GM23248 (cell line): ENCODE measurements at regions not wholly inside any gene's neighbourhood (a gene's known extent, or its start where the extent isn't known, plus 50 kb on each side); places are given as distances from the start of the nearest gene placed in this dataset.

Experiments
- DNase-seq: peaks from one replicate; pipeline ENCODE4 v3.0.0-alpha.2; 2015
- H2AFZ ChIP-seq: fragments of 200-600 bp; sonication (generic); 2 replicates; pipeline ENCODE4 v1.6.1; 2016; ENCODE audit warnings: antibody characterized with exemption
- H3F3A ChIP-seq: fragments of 200-600 bp; sonication (generic); 2 replicates; pipeline ENCODE4 v1.6.1; 2016; ENCODE audit warnings: mild to moderate bottlenecking, antibody characterized with exemption, mixed run types; ENCODE audit not compliant: insufficient read depth
- H3K27ac ChIP-seq: fragments of 200-600 bp; sonication (generic); 2 replicates; pipeline ENCODE4 v1.5.1; 2016; ENCODE audit warnings: mild to moderate bottlenecking
- H3K27me3 ChIP-seq: fragments of 200-600 bp; sonication (generic); replicated peaks from 2 replicates; pipeline ENCODE4 v1.6.1; 2016; ENCODE audit warnings: mild to moderate bottlenecking; ENCODE audit not compliant: insufficient read depth
- H3K36me3 ChIP-seq: fragments of 200-600 bp; sonication (generic); 2 replicates; pipeline ENCODE4 v1.6.1; 2016; ENCODE audit warnings: low read depth, mild to moderate bottlenecking
- H3K4me1 ChIP-seq: fragments of 200-600 bp; sonication (generic); 2 replicates; pipeline ENCODE4 v1.6.1; 2016; ENCODE audit warnings: mild to moderate bottlenecking; ENCODE audit not compliant: insufficient read depth
- H3K4me2 ChIP-seq: fragments of 200-600 bp; sonication (generic); one replicate; pipeline ENCODE4 v1.6.1; 2016; ENCODE audit warnings: mild to moderate bottlenecking; ENCODE audit not compliant: unreplicated experiment
- H3K4me3 ChIP-seq: fragments of 200-600 bp; sonication (generic); 2 replicates; pipeline ENCODE4 v1.5.1; 2016; ENCODE audit warnings: mild to moderate bottlenecking
- H3K79me2 ChIP-seq: fragments of 200-600 bp; sonication (generic); 2 replicates; pipeline ENCODE4 v1.6.1; 2016; ENCODE audit warnings: mild to moderate bottlenecking; ENCODE audit not compliant: insufficient read depth
- H3K9ac ChIP-seq: fragments of 200-600 bp; sonication (generic); 2 replicates; pipeline ENCODE4 v1.6.1; 2016; ENCODE audit warnings: mild to moderate bottlenecking
- H3K9me2 ChIP-seq: fragments of 200-600 bp; sonication (generic); 2 replicates; pipeline ENCODE4 v1.6.1; 2016; ENCODE audit warnings: mixed run types, mild to moderate bottlenecking, moderate library complexity; ENCODE audit not compliant: insufficient read depth
- H3K9me3 ChIP-seq: fragments of 200-600 bp; sonication (generic); one replicate; pipeline ENCODE4 v1.6.1; 2017; ENCODE audit warnings: low read depth
- H4K20me1 ChIP-seq: fragments of 200-600 bp; sonication (generic); 2 replicates; pipeline ENCODE4 v1.6.0; 2016; ENCODE audit not compliant: insufficient read depth
- EZH2 ChIP-seq: fragments of 200-600 bp; sonication (generic); IDR thresholded peaks from 2 replicates; pipeline ENCODE4 v1.6.1; 2018; ENCODE audit warnings: antibody characterized with exemption, mild to moderate bottlenecking; ENCODE audit not compliant: insufficient read depth, poor library complexity, severe bottlenecking
- EZH2phosphoT487 ChIP-seq: fragments of 200-600 bp; sonication (generic); IDR thresholded peaks from 2 replicates; pipeline ENCODE4 v1.6.1; 2018; ENCODE audit warnings: antibody characterized with exemption, moderate library complexity, mild to moderate bottlenecking, low read depth; ENCODE audit not compliant: insufficient read depth
- WGBS, 2 experiments: methylation state at CpG; one replicate each; pipeline ENCODE4 v1.1.6; 2015 to 2017; ENCODE audit warnings: low lambda C conversion rate in 2 of 2, low coverage in 1 of 2; ENCODE audit errors: missing lambda C conversion rate in 2 of 2; 5-methylcytosine and 5-hydroxymethylcytosine counted together
- in situ Hi-C: fragments of 300-500 bp; cut with MboI; formaldehyde crosslinking; loops from 2 replicates; pipeline ENCODE4 v1.15.0; 2020

DNA sequence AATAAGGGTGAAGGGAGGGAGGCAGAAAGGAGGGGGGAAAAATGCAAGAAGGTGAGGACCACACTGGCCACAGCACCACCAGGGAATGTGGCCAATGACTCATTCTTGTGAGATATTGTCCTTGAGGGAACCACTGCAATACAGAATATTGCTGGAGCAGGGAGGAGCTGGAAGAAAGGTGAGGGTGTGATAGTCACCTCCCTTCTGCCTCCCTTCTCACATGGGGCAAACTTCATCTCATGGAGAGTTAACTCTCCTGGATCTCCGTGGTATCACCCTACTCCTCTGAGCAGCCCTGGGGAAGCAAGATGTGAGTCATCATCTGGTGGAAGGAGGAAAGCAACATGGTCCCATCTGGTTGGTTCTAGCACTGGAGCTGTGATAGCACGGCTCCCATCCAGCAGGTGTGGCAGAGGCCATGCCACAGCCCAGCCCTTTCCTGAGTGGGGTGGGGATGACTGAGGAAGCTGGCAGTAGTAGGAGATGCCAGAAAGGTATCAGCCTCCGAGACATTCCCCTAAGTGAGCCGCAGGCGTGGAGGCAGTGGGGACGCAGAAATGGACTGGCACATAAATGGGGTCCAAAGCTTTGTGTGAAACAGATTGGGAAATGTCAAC lies 115.9 kb upstream of the LPP start:
- TF ChIP-seq EZH2phosphoT487 (no peak), EZH2 (no peak)
- Histone ChIP-seq H3K9ac (no peak overlapping the region), H3K9me2 (no peaks in the 10 kb centered on the region), H3K4me3 (no peak overlapping the region), H3K79me2 (no peaks in the 10 kb centered on the region), H3K4me2 (no peak overlapping the region), H3K27me3 (no peaks in the 10 kb centered on the region), H2AFZ (no peak overlapping the region), H3K27ac (no peak overlapping the region), H3K4me1 (no peaks in the 10 kb centered on the region), H3K36me3 (no peaks in the 10 kb centered on the region), H3F3A (no peaks in the 10 kb centered on the region), H3K9me3 (no peaks in the 10 kb centered on the region), H4K20me1 (no peaks in the 10 kb centered on the region)
- WGBS, 2 experiments = 80 to 81% methylated on average over 6 of the region's 6 CpGs
- peak; percentile 47 for DNase-seq
- in situ Hi-C loops = no loop called here

DNA sequence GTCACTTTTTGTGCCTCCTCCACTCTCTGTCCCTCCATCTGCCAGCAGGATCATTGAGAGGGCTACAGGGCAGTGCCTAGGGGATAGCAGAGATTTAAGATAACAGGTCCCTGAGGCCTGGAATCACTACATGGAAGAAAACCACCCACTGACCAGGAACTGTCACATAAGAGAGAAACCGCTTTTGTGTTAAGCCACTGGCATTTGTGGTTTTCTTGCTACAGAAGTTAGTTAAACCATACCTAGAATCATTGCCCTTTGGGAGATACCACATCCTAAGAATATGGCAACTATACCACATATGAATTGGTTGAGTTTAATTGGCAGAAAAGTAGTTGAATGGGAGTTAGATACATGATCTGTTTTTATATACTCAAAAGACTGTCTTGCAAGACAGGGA lies 112.8 kb upstream of the LPP start:
- no peaks in the 10 kb centered on the region for H3K4me1 ChIP-seq
- H3K9ac ChIP-seq = no peak overlapping the region
- H3K9me3 ChIP-seq = no peaks in the 10 kb centered on the region
- in situ Hi-C loops = no loop called here
- H4K20me1 ChIP-seq = no peaks in the 10 kb centered on the region
- no peak for DNase-seq
- no peaks in the 10 kb centered on the region for H3F3A ChIP-seq
- H3K79me2 ChIP-seq = no peaks in the 10 kb centered on the region
- no peak for TF ChIP-seq EZH2
- TF ChIP-seq EZH2phosphoT487 = no peak
- no peaks in the 10 kb centered on the region for H3K9me2 ChIP-seq
- no peak overlapping the region for H3K4me3 ChIP-seq
- H3K27me3 ChIP-seq = no peaks in the 10 kb centered on the region
- no peak overlapping the region for H3K4me2 ChIP-seq
- H3K27ac ChIP-seq = no peak overlapping the region
- H2AFZ ChIP-seq = no peak overlapping the region
- H3K36me3 ChIP-seq = no peaks in the 10 kb centered on the region
- WGBS, 2 experiments = 100% methylated on average over 1 of the region's 1 CpG

DNA sequence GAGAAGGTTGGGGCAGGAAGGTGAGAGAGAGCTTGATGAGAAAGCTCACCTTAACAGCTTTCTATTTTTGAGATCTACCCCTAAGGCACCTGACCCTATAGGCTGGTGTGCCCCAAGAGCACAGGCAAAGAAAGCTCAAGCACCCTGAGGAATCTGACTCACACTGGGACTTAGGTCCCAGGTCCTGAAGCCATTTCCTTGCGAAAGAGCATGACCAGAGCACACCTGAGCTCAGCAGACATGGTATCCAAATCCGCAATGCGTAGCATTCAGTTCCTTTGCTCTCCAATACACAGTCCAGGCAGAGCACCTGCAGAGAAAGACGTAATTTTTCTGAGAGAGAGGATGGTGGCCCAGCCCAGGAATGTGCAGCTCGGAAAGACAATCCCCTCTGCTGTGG lies 112.1 kb upstream of the LPP start:
- Histone ChIP-seq H3K4me3 (no peak overlapping the region), H3K4me2 (no peak overlapping the region), H3K9me3 (no peaks in the 10 kb centered on the region), H4K20me1 (no peaks in the 10 kb centered on the region), H3K79me2 (no peaks in the 10 kb centered on the region), H3K27me3 (no peaks in the 10 kb centered on the region), H3F3A (no peaks in the 10 kb centered on the region), H3K9me2 (no peaks in the 10 kb centered on the region), H3K9ac (no peak overlapping the region), H3K27ac (no peak overlapping the region), H3K4me1 (0 out of 2 replicates have a peak, but pooled peaks cover 3% of the 10 kb centered on the region), H2AFZ (no peak overlapping the region), H3K36me3 (no peaks in the 10 kb centered on the region)
- WGBS, 2 experiments = 96% methylated on average over 5 of the region's 5 CpGs
- in situ Hi-C loops = no loop called here
- DNase-seq = no peak
- TF ChIP-seq EZH2 = no peak
- no peak for TF ChIP-seq EZH2phosphoT487

DNA sequence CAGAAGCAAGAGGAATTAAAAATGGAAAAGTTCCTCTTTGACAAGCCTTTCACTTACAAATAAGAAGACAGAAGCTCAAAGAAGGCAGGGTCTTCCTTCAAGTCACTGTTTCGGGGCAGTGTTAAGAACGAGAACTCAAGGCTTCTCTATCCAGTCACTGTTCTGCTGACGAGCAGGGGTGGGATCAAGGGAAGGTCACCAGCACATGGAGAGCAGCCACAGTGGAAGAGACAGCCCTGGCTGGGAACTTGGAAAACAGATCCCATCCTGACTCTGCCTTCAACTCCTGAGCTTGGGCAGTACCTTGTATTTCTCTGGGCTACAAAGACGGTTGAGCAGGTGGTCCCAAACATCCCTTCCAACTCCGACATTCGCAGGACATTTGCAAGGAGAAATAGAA lies 111.5 kb upstream of the LPP start:
- WGBS, 2 experiments = 92 to 98% methylated on average over 6 of the region's 6 CpGs

More for the DNA sequence above, 111.5 kb upstream of the LPP start:
- no peaks in the 10 kb centered on the region for H3K9me2 ChIP-seq
- no peak overlapping the region for H3K4me3 ChIP-seq
- no peak overlapping the region for H3K27ac ChIP-seq
- in situ Hi-C loops = no loop called here
- H3K9me3 ChIP-seq = no peaks in the 10 kb centered on the region
- no peak overlapping the region for H3K4me2 ChIP-seq
- H2AFZ ChIP-seq = no peak overlapping the region
- H3K36me3 ChIP-seq = no peaks in the 10 kb centered on the region
- no peaks in the 10 kb centered on the region for H3K79me2 ChIP-seq
- no peak for DNase-seq
- H4K20me1 ChIP-seq = no peaks in the 10 kb centered on the region
- TF ChIP-seq EZH2phosphoT487 (no peak), EZH2 (no peak)
- no peak overlapping the region for H3K9ac ChIP-seq
- H3K4me1 ChIP-seq = 0 out of 2 replicates have a peak, but pooled peaks cover 3% of the 10 kb centered on the region
- no peaks in the 10 kb centered on the region for H3K27me3 ChIP-seq
- H3F3A ChIP-seq = no peaks in the 10 kb centered on the region
